ENCODE measurements at regions not wholly inside any gene's neighbourhood (a gene's known extent, or its start where the extent isn't known, plus 50 kb on each side); places are given as distances from the start of the nearest gene placed in this dataset.

DNA sequence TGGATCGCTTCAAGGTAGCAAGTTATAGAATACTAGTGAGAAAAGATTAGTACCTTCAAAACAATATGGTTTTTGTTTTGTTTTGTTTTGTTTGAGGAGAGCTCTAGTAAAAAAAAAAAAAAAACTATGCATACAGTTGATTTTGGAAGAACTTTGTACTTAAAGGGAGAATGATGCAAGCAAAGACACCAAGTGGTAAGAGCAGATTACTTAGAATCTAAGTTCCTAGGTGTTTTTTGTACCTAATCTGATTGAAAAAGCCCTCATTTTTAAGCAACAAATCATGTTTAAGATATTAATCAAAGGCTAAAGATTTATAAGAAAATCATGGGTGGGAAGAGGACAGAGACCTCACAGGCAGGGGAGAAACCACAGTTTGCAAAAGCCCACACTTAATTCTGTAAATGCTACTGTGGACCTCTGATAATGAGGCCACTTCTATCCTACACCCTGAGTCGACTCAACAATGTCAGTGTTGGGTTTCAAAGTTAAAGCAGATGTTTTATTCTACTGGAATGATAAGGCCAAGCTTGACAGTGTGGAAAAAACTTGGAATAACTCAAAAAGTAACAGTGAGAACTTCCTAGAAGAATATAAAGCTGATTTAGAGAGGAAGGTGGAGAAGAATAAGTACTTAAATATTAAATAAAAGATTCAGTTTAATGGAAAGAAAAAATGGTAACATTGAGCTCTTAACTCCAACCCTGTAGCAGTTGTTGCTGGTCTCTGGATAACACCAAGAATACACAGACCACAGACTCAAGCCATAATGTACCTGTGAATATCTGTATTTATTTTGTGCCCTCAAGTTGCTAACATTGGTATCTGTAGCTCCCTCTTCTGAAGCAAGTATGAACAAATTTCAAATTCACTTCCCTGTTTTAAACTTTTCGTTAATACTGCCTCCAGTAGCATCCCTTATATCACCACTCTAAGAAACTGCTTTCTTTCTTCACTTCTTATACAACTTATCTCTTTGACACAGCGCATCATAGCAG is 1047.8 kb downstream of the EPHA7 start:
- no peaks in the 10 kb centered on the region for H3K27me3 ChIP-seq (ENCODE audit: control insufficient read depth in 1 of 2, insufficient read depth in 2 of 2, low read length in 2 of 2)
- H3K27ac ChIP-seq (ENCODE audit: low read depth, low read length), result no peak overlapping the region
- H3K36me3 ChIP-seq (ENCODE audit: control insufficient read depth in 1 of 2, insufficient read depth in 2 of 2, low read length in 2 of 2), result no peaks in the 10 kb centered on the region
- H3K4me1 ChIP-seq (ENCODE audit: control insufficient read depth in 1 of 2, insufficient read depth in 2 of 2, low read length in 2 of 2), result no peaks in the 10 kb centered on the region
- H3K9ac ChIP-seq (ENCODE audit: low read depth in 1 of 2, low read length in 2 of 2), result no peak overlapping the region
- no peak overlapping the region for H3K4me3 ChIP-seq (ENCODE audit: low read depth in 1 of 2, low read length in 2 of 2)
- no peaks in the 10 kb centered on the region for H3K9me3 ChIP-seq (ENCODE audit: control insufficient read depth in 1 of 2, low read length in 2 of 2)

DNA sequence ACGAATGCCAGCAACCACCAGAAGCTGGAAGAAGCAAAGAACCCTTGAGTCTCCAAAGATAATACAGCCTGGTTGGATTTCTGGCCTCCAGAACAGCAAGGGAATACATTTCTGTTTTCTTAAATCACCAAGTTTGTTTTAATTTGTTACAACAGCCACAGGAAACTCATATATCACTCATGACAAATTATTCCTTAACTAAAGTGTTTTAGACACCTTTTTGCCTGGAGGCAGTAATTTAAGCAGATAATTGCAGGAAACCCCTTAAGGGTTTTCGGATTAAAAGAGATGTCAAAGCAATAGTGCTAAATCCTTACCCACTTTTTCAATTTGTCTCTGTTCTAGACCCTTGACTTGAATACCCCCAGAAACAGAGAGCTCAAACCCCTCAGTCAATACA is 1050.0 kb downstream of the EPHA7 start:
- Histone ChIP-seq H3K36me3 (ENCODE audit: control insufficient read depth in 1 of 2, insufficient read depth in 2 of 2, low read length in 2 of 2) (no peaks in the 10 kb centered on the region), H3K9me3 (ENCODE audit: control insufficient read depth in 1 of 2, low read length in 2 of 2) (no peaks in the 10 kb centered on the region), H3K27ac (ENCODE audit: low read depth, low read length) (no peak overlapping the region), H3K9ac (ENCODE audit: low read depth in 1 of 2, low read length in 2 of 2) (no peak overlapping the region), H3K4me3 (ENCODE audit: low read depth in 1 of 2, low read length in 2 of 2) (no peak overlapping the region), H3K4me1 (ENCODE audit: control insufficient read depth in 1 of 2, insufficient read depth in 2 of 2, low read length in 2 of 2) (no peaks in the 10 kb centered on the region), H3K27me3 (ENCODE audit: control insufficient read depth in 1 of 2, insufficient read depth in 2 of 2, low read length in 2 of 2) (no peaks in the 10 kb centered on the region)

DNA sequence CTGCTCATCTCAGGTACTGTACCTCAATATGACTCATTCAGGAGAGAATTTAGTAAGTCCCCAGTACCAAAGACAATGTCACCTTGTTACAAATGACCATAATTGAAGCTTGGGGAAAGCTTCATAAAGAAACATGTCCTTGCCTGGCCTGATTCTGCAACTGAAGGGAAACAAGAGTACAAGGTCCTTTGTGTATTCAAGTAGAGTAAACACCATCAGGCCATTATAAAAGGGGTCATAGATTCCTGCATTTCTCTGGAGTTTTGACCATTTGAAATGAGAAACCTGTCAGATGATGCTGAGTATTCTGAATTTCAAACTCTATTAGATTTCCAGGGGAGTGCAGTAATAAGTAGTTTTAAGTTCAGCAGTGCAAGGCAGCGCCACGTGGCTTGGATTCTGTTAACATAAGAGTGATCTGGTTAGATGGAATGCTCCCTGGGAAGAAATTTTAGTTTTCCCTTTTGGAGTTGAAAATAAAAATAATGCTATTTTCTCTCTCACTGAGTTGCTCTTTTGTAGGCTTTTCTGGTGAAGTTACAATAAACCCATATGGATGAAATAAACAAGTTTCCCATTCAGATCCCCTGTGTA is 1054.3 kb downstream of the EPHA7 start:
- H3K36me3 ChIP-seq (ENCODE audit: control insufficient read depth in 1 of 2, insufficient read depth in 2 of 2, low read length in 2 of 2), result no peaks in the 10 kb centered on the region
- no peaks in the 10 kb centered on the region for H3K9me3 ChIP-seq (ENCODE audit: control insufficient read depth in 1 of 2, low read length in 2 of 2)
- H3K27ac ChIP-seq (ENCODE audit: low read depth, low read length), result no peak overlapping the region
- H3K4me3 ChIP-seq (ENCODE audit: low read depth in 1 of 2, low read length in 2 of 2), result no peak overlapping the region
- H3K9ac ChIP-seq (ENCODE audit: low read depth in 1 of 2, low read length in 2 of 2), result no peak overlapping the region
- no peaks in the 10 kb centered on the region for H3K27me3 ChIP-seq (ENCODE audit: control insufficient read depth in 1 of 2, insufficient read depth in 2 of 2, low read length in 2 of 2)
- H3K4me1 ChIP-seq (ENCODE audit: control insufficient read depth in 1 of 2, insufficient read depth in 2 of 2, low read length in 2 of 2), result no peaks in the 10 kb centered on the region

DNA sequence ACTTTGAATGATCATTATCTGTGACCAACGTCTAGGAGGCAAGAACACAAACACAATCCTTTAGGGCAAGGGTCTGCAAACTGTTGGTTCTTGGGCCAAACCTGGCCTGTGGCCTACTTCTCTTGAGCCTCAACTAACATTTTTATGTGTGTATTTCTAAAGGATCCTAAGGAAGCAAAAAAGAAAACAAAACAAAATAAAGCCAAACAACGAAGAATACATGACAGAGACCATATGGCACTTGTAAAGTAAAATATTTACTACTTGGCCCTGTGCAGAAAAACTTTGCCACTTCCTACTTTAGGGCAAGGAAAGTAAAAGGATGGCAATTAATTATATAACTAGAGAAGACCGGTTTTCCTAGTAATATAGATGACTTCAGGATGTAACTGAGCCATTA is 1056.2 kb downstream of the EPHA7 start:
- Histone ChIP-seq H3K4me1 (ENCODE audit: control insufficient read depth in 1 of 2, insufficient read depth in 2 of 2, low read length in 2 of 2) (no peaks in the 10 kb centered on the region), H3K27me3 (ENCODE audit: control insufficient read depth in 1 of 2, insufficient read depth in 2 of 2, low read length in 2 of 2) (no peaks in the 10 kb centered on the region), H3K36me3 (ENCODE audit: control insufficient read depth in 1 of 2, insufficient read depth in 2 of 2, low read length in 2 of 2) (no peaks in the 10 kb centered on the region), H3K9me3 (ENCODE audit: control insufficient read depth in 1 of 2, low read length in 2 of 2) (no peaks in the 10 kb centered on the region), H3K27ac (ENCODE audit: low read depth, low read length) (no peak overlapping the region), H3K4me3 (ENCODE audit: low read depth in 1 of 2, low read length in 2 of 2) (no peak overlapping the region), H3K9ac (ENCODE audit: low read depth in 1 of 2, low read length in 2 of 2) (no peak overlapping the region)

DNA sequence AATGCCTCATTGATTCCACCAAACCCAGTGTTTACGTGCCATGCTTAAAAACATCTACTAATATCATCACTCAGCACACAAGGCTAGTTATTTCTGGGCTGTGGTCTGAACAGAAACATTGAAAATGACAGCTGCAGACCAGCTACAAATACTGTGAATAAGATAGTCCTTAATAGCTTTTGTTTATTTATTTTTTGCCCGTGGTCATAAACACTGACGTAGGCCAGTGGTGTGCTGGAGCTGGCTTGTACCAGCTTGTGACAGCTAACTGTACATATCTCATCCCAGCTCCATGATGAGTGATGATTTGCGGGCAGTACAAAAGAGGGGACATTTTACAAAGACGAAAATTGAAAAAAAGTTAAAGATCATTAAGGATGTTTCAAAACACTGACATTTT is 1057.0 kb downstream of the EPHA7 start:
- Histone ChIP-seq H3K36me3 (ENCODE audit: control insufficient read depth in 1 of 2, insufficient read depth in 2 of 2, low read length in 2 of 2) (no peaks in the 10 kb centered on the region), H3K9me3 (ENCODE audit: control insufficient read depth in 1 of 2, low read length in 2 of 2) (no peaks in the 10 kb centered on the region), H3K9ac (ENCODE audit: low read depth in 1 of 2, low read length in 2 of 2) (no peak overlapping the region), H3K4me1 (ENCODE audit: control insufficient read depth in 1 of 2, insufficient read depth in 2 of 2, low read length in 2 of 2) (no peaks in the 10 kb centered on the region), H3K27ac (ENCODE audit: low read depth, low read length) (no peak overlapping the region), H3K4me3 (ENCODE audit: low read depth in 1 of 2, low read length in 2 of 2) (no peak overlapping the region), H3K27me3 (ENCODE audit: control insufficient read depth in 1 of 2, insufficient read depth in 2 of 2, low read length in 2 of 2) (no peaks in the 10 kb centered on the region)

DNA sequence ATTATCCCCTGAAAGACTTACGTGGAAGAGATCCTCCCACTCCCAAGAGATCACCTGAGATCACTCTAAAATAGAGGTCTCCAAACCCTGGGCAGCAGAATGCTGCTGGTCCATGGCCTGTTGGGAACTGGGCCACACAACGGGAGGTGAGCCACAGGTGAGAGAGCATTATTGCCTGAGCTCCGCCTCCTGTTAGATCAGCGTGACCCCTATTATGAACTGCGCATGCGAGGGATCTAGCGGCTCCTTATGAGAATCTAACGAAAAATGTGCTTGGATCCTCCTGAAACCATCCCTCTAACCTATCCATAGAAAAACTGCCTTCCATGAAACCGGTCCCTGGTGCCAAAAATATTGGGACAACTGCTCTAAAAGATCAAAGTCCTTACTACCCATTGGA is 1057.4 kb downstream of the EPHA7 start:
- Histone ChIP-seq H3K36me3 (ENCODE audit: control insufficient read depth in 1 of 2, insufficient read depth in 2 of 2, low read length in 2 of 2) (no peaks in the 10 kb centered on the region), H3K27me3 (ENCODE audit: control insufficient read depth in 1 of 2, insufficient read depth in 2 of 2, low read length in 2 of 2) (no peaks in the 10 kb centered on the region), H3K4me1 (ENCODE audit: control insufficient read depth in 1 of 2, insufficient read depth in 2 of 2, low read length in 2 of 2) (no peaks in the 10 kb centered on the region)

DNA sequence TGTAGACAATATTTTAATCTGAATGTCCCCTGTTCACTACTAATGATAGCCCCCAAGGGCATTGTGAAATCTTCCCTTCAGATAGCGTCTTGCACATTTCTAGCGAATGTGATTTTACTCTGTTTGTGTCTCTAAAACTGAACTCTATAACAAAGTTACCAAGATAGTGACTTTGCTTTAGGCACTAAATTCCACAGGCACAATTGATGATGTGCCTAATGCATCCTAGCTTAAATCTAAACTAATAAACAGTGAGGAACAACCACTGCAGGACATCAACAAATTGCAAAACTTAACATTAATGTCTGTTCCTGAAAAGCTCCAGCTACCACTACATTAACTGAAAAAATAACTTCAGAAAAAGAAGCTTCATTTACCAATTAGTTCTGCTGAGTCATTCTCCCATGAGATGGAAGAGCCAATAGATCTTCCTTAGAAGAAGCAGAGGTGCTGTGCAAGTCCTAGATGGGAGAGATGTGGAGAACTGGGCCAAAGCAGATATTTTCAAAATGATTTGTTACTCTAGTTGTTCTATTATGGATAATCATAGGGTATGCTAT is 1065.0 kb downstream of the EPHA7 start:
- no peaks in the 10 kb centered on the region for H3K27me3 ChIP-seq (ENCODE audit: control insufficient read depth in 1 of 2, insufficient read depth in 2 of 2, low read length in 2 of 2)
- no peak overlapping the region for H3K27ac ChIP-seq (ENCODE audit: low read depth, low read length)
- H3K9me3 ChIP-seq (ENCODE audit: control insufficient read depth in 1 of 2, low read length in 2 of 2), result no peaks in the 10 kb centered on the region
- H3K4me3 ChIP-seq (ENCODE audit: low read depth in 1 of 2, low read length in 2 of 2), result no peak overlapping the region
- no peaks in the 10 kb centered on the region for H3K4me1 ChIP-seq (ENCODE audit: control insufficient read depth in 1 of 2, insufficient read depth in 2 of 2, low read length in 2 of 2)
- H3K9ac ChIP-seq (ENCODE audit: low read depth in 1 of 2, low read length in 2 of 2), result no peak overlapping the region
- no peaks in the 10 kb centered on the region for H3K36me3 ChIP-seq (ENCODE audit: control insufficient read depth in 1 of 2, insufficient read depth in 2 of 2, low read length in 2 of 2)

More for the DNA sequence above, 1057.4 kb downstream of the EPHA7 start:
- Histone ChIP-seq H3K27ac (ENCODE audit: low read depth, low read length) (no peak overlapping the region), H3K9ac (ENCODE audit: low read depth in 1 of 2, low read length in 2 of 2) (no peak overlapping the region), H3K9me3 (ENCODE audit: control insufficient read depth in 1 of 2, low read length in 2 of 2) (no peaks in the 10 kb centered on the region), H3K4me3 (ENCODE audit: low read depth in 1 of 2, low read length in 2 of 2) (no peak overlapping the region)

DNA sequence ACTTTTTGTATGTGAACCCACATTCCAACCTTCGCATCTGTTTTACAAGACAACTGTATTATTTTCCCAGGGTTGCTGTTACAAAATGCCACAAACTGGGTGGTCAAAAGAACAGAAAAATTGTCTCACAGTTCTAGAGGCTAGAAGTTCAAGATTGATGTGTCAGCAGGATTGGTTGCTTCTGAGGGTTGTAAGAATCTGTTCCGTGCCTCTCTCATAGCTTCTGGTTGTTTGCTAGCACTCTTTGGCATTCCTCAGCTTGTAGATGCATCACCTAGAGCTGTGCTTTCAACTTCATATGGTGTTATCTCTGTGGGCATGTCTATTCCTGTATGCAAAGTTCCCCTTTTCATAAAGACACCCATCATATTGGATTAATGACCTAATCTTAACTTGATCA is 1067.2 kb downstream of the EPHA7 start:
- H3K36me3 ChIP-seq (ENCODE audit: control insufficient read depth in 1 of 2, insufficient read depth in 2 of 2, low read length in 2 of 2), result no peaks in the 10 kb centered on the region
- no peak overlapping the region for H3K4me3 ChIP-seq (ENCODE audit: low read depth in 1 of 2, low read length in 2 of 2)
- no peaks in the 10 kb centered on the region for H3K9me3 ChIP-seq (ENCODE audit: control insufficient read depth in 1 of 2, low read length in 2 of 2)
- no peaks in the 10 kb centered on the region for H3K27me3 ChIP-seq (ENCODE audit: control insufficient read depth in 1 of 2, insufficient read depth in 2 of 2, low read length in 2 of 2)
- no peak overlapping the region for H3K9ac ChIP-seq (ENCODE audit: low read depth in 1 of 2, low read length in 2 of 2)
- no peak overlapping the region for H3K27ac ChIP-seq (ENCODE audit: low read depth, low read length)
- no peaks in the 10 kb centered on the region for H3K4me1 ChIP-seq (ENCODE audit: control insufficient read depth in 1 of 2, insufficient read depth in 2 of 2, low read length in 2 of 2)

DNA sequence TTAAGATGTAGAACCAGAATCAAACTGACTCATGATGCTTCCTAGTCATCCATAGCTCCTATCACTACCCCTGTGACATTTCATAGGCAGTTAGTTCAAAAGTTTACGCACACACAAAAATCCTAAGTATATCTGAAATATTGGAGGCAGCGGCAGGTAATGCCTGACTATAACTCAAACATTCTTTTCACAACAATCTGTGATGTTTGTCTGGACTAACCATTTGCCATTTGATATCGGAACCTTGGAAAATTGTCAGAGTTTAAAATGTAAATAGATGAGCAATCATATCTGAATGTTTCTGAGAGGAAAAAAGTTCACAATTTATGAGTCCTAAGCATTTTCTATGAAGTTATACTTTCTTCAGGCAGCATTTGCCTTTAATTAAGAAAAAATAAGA is 1078.2 kb downstream of the EPHA7 start:
- no peak overlapping the region for H3K4me3 ChIP-seq (ENCODE audit: low read depth in 1 of 2, low read length in 2 of 2)
- no peaks in the 10 kb centered on the region for H3K27me3 ChIP-seq (ENCODE audit: control insufficient read depth in 1 of 2, insufficient read depth in 2 of 2, low read length in 2 of 2)
- no peaks in the 10 kb centered on the region for H3K4me1 ChIP-seq (ENCODE audit: control insufficient read depth in 1 of 2, insufficient read depth in 2 of 2, low read length in 2 of 2)
- H3K9ac ChIP-seq (ENCODE audit: low read depth in 1 of 2, low read length in 2 of 2), result no peak overlapping the region
- H3K9me3 ChIP-seq (ENCODE audit: control insufficient read depth in 1 of 2, low read length in 2 of 2), result no peaks in the 10 kb centered on the region
- H3K27ac ChIP-seq (ENCODE audit: low read depth, low read length), result no peak overlapping the region
- H3K36me3 ChIP-seq (ENCODE audit: control insufficient read depth in 1 of 2, insufficient read depth in 2 of 2, low read length in 2 of 2), result no peaks in the 10 kb centered on the region

DNA sequence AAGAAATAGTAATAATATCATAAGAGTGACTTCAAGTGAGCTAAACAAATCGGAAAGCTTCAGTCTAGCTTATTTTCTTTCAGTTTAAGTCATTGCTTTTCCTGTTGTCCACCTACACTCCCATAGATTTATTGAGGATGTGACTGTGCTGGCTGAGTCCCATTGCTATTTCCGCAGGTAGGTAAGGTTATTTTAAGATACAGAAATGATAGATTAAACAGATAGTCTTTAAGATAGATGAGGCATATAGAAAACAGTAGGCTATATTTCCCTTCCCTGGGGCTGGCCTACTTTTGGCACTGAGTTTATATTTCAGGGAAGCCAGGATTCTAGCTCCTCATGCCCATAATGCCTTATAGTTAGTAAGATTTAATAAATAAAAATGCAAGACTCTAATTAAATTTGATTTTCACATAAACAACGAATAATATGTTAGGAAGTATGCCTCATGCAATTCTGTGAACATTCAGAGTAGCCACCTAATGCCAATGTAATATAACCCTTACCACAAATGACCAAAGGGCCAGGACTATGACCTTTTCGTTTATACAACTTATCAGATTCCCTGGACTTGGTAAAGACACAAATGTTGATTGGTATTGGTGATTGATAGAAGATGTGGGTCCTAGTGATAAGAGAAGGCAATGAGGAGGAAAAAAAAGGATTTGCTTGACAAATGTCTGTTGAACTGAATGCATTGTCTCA is 1079.3 kb downstream of the EPHA7 start:
- Histone ChIP-seq H3K27me3 (ENCODE audit: control insufficient read depth in 1 of 2, insufficient read depth in 2 of 2, low read length in 2 of 2) (no peaks in the 10 kb centered on the region), H3K9ac (ENCODE audit: low read depth in 1 of 2, low read length in 2 of 2) (no peak overlapping the region), H3K4me3 (ENCODE audit: low read depth in 1 of 2, low read length in 2 of 2) (no peak overlapping the region), H3K36me3 (ENCODE audit: control insufficient read depth in 1 of 2, insufficient read depth in 2 of 2, low read length in 2 of 2) (no peaks in the 10 kb centered on the region), H3K27ac (ENCODE audit: low read depth, low read length) (no peak overlapping the region), H3K9me3 (ENCODE audit: control insufficient read depth in 1 of 2, low read length in 2 of 2) (no peaks in the 10 kb centered on the region), H3K4me1 (ENCODE audit: control insufficient read depth in 1 of 2, insufficient read depth in 2 of 2, low read length in 2 of 2) (peaks cover 0 to 3% of the 10 kb centered on the region in 2 donors)
